NCI-H187 (cell line): ENCODE measurements at regions not wholly inside any gene's neighbourhood (a gene's known extent, or its start where the extent isn't known, plus 50 kb on each side); places are given as distances from the start of the nearest gene placed in this dataset.

Experiments used
- DNase-seq, 2 experiments: peaks; one replicate each; lab custom pipeline; 2025; lab: John Stamatoyannopoulos, UW

GRCh38 chr2:129300456-129300855 is 679.0 kb upstream of the RAB6C start:
- no peak for DNase-seq

- no peak for DNase-seq
Measured at GRCh38 chr2:129301431-129301913, 678.0 kb upstream of the RAB6C start.

GRCh38 chr2:129302106-129302505 is 677.4 kb upstream of the RAB6C start:
- no peak for DNase-seq

GRCh38 chr2:129302561-129303183 is 676.8 kb upstream of the RAB6C start:
- DNase-seq = no peak

- DNase-seq = no peak
Measured at GRCh38 chr2:129314120-129314519, 665.3 kb upstream of the RAB6C start.

GRCh38 chr2:129318581-129319421 is 660.7 kb upstream of the RAB6C start:
- DNase-seq = no peak

GRCh38 chr2:129319422-129319717 is 660.1 kb upstream of the RAB6C start:
- peak in 1 of 2 experiments; percentile 29 for DNase-seq

GRCh38 chr2:129320288-129320687 is 659.2 kb upstream of the RAB6C start:
- no peak for DNase-seq

GRCh38 chr2:129324349-129324748 is 655.1 kb upstream of the RAB6C start:
- DNase-seq = no peak

- no peak for DNase-seq
Measured at GRCh38 chr2:129325151-129325550, 654.3 kb upstream of the RAB6C start.

GRCh38 chr2:129329574-129329973 is 649.9 kb upstream of the RAB6C start:
- no peak for DNase-seq

GRCh38 chr2:129330504-129330903 is 649.0 kb upstream of the RAB6C start:
- no peak for DNase-seq

- DNase-seq = no peak
Measured at GRCh38 chr2:129331638-129332037, 647.8 kb upstream of the RAB6C start.

GRCh38 chr2:129334128-129334527 is 645.3 kb upstream of the RAB6C start:
- DNase-seq = no peak

- no peak for DNase-seq
Measured at GRCh38 chr2:129334696-129335410, 644.6 kb upstream of the RAB6C start.

GRCh38 chr2:129336276-129336675 is 643.2 kb upstream of the RAB6C start:
- no peak for DNase-seq

GRCh38 chr2:129337076-129337475 is 642.4 kb upstream of the RAB6C start:
- no peak for DNase-seq

- no peak for DNase-seq
Measured at GRCh38 chr2:129345540-129345939, 633.9 kb upstream of the RAB6C start.

GRCh38 chr2:129347486-129348217 is 631.8 kb upstream of the RAB6C start:
- no peak for DNase-seq

- DNase-seq = no peak
Measured at GRCh38 chr2:129354631-129355030, 624.8 kb upstream of the RAB6C start.

- no peak for DNase-seq
Measured at GRCh38 chr2:129361688-129362087, 617.8 kb upstream of the RAB6C start.

GRCh38 chr2:129366263-129366662 is 613.2 kb upstream of the RAB6C start:
- DNase-seq = no peak
